ENCODE measurements at regions not wholly inside any gene's neighbourhood (a gene's known extent, or its start where the extent isn't known, plus 50 kb on each side); places are given as distances from the start of the nearest gene placed in this dataset.

GRCh38 chr3:74500257-74500656 is 114.2 kb downstream of the CNTN3 start:
- H3K9ac ChIP-seq (ENCODE audit: low read length) = no peak overlapping the region
- no peak for TF ChIP-seq CTCF (IDR thresholded peaks at IDR 0.05; ENCODE audit: low read length)
- no peak for TF ChIP-seq EZH2 (IDR thresholded peaks at IDR 0.05; ENCODE audit: borderline replicate concordance, low read length)
- no peaks in the 10 kb centered on the region for H3K79me2 ChIP-seq (ENCODE audit: insufficient read depth, low read length)
- no peak overlapping the region for H3K4me2 ChIP-seq (ENCODE audit: low read length)
- no peaks in the 10 kb centered on the region for H3K9me3 ChIP-seq (ENCODE audit: low read length)
- no peaks in the 10 kb centered on the region for H3F3A ChIP-seq (ENCODE audit: insufficient read depth, low read length)
- no peak overlapping the region for H2AFZ ChIP-seq (ENCODE audit: low read length)
- H3K27ac ChIP-seq (ENCODE audit: low read depth, low read length, poor library complexity, severe bottlenecking) = no peak overlapping the region
- H3K4me1 ChIP-seq (ENCODE audit: insufficient read depth, low read length, severe bottlenecking) = no peaks in the 10 kb centered on the region
- no peaks in the 10 kb centered on the region for H3K9me2 ChIP-seq (ENCODE audit: low read depth, low read length)
- no peaks in the 10 kb centered on the region for H4K20me1 ChIP-seq (ENCODE audit: insufficient read depth, low read length)
- no peaks in the 10 kb centered on the region for H3K36me3 ChIP-seq (ENCODE audit: insufficient read depth, low read length)
- H3K27me3 ChIP-seq (ENCODE audit: insufficient read depth, low read length) = no peaks in the 10 kb centered on the region
- H3K4me3 ChIP-seq (ENCODE audit: low read depth, low read length, poor library complexity, severe bottlenecking) = no peak overlapping the region

- H2AFZ ChIP-seq (ENCODE audit: low read length) = no peak overlapping the region
- H3F3A ChIP-seq (ENCODE audit: insufficient read depth, low read length) = no peaks in the 10 kb centered on the region
- H4K20me1 ChIP-seq (ENCODE audit: insufficient read depth, low read length) = no peaks in the 10 kb centered on the region
- no peaks in the 10 kb centered on the region for H3K36me3 ChIP-seq (ENCODE audit: insufficient read depth, low read length)
- H3K27me3 ChIP-seq (ENCODE audit: insufficient read depth, low read length) = no peaks in the 10 kb centered on the region
- no peak overlapping the region for H3K4me2 ChIP-seq (ENCODE audit: low read length)
- H3K4me3 ChIP-seq (ENCODE audit: low read depth, low read length, poor library complexity, severe bottlenecking) = no peak overlapping the region
- H3K9ac ChIP-seq (ENCODE audit: low read length) = no peak overlapping the region
- no peaks in the 10 kb centered on the region for H3K4me1 ChIP-seq (ENCODE audit: insufficient read depth, low read length, severe bottlenecking)
- H3K27ac ChIP-seq (ENCODE audit: low read depth, low read length, poor library complexity, severe bottlenecking) = no peak overlapping the region
- no peaks in the 10 kb centered on the region for H3K79me2 ChIP-seq (ENCODE audit: insufficient read depth, low read length)
- H3K9me2 ChIP-seq (ENCODE audit: low read depth, low read length) = no peaks in the 10 kb centered on the region
- no peak for TF ChIP-seq EZH2 (IDR thresholded peaks at IDR 0.05; ENCODE audit: borderline replicate concordance, low read length)
- TF ChIP-seq CTCF (IDR thresholded peaks at IDR 0.05; ENCODE audit: low read length) = no peak
- no peaks in the 10 kb centered on the region for H3K9me3 ChIP-seq (ENCODE audit: low read length)
Observed at GRCh38 chr3:74491874-74492273, 122.6 kb downstream of the CNTN3 start.

GRCh38 chr3:74489050-74489792 is 125.2 kb downstream of the CNTN3 start:
- Histone ChIP-seq H3K4me2 (ENCODE audit: low read length) (no peak overlapping the region), H3K4me1 (ENCODE audit: insufficient read depth, low read length, severe bottlenecking) (no peaks in the 10 kb centered on the region), H3K27ac (ENCODE audit: low read depth, low read length, poor library complexity, severe bottlenecking) (no peak overlapping the region), H3K79me2 (ENCODE audit: insufficient read depth, low read length) (no peaks in the 10 kb centered on the region), H3F3A (ENCODE audit: insufficient read depth, low read length) (no peaks in the 10 kb centered on the region), H2AFZ (ENCODE audit: low read length) (no peak overlapping the region), H3K27me3 (ENCODE audit: insufficient read depth, low read length) (no peaks in the 10 kb centered on the region), H3K9me3 (ENCODE audit: low read length) (no peaks in the 10 kb centered on the region), H4K20me1 (ENCODE audit: insufficient read depth, low read length) (no peaks in the 10 kb centered on the region), H3K36me3 (ENCODE audit: insufficient read depth, low read length) (no peaks in the 10 kb centered on the region), H3K9ac (ENCODE audit: low read length) (no peak overlapping the region), H3K4me3 (ENCODE audit: low read depth, low read length, poor library complexity, severe bottlenecking) (no peak overlapping the region), H3K9me2 (ENCODE audit: low read depth, low read length) (no peaks in the 10 kb centered on the region)
- TF ChIP-seq EZH2 (IDR thresholded peaks at IDR 0.05; ENCODE audit: borderline replicate concordance, low read length) = no peak
- TF ChIP-seq CTCF (IDR thresholded peaks at IDR 0.05; ENCODE audit: low read length) = no peak
